OCI-M1 (cell line): ENCODE measurements at regions not wholly inside any gene's neighbourhood (a gene's known extent, or its start where the extent isn't known, plus 50 kb on each side); places are given as distances from the start of the nearest gene placed in this dataset.
"Not testable (repeated sequence)": the region's sequence is repeated elsewhere in the genome, so short reads cannot be mapped to it uniquely, and the experiment has no call there.

ENCODE experiments used
- DNase-seq: peaks from one replicate; lab custom pipeline; 2025; lab: John Stamatoyannopoulos, UW

GRCh38 chr13:62194371-62194770 lies 778.7 kb upstream of the PCDH20 start:
- no peak for DNase-seq

DNA sequence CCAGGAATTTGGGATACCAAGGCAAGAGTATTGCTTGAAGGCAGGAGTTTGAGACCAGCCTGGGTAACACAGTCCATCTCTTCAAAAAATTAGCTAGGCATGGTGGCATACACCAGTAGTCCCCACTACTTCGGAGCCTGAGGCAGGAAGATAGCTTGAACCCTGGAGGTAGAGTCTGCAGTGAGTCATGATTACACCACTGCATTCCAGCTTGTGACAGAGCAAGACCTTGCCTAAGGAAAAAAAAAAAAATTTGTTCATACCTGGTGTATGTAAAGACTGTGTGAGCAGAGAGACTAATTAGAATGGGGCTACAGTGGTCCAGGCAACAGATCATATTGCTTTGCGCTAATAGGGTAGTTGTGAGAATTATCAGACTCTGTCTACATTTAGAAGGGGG lies 778.3 kb upstream of the PCDH20 start:
- no peak for DNase-seq

DNA sequence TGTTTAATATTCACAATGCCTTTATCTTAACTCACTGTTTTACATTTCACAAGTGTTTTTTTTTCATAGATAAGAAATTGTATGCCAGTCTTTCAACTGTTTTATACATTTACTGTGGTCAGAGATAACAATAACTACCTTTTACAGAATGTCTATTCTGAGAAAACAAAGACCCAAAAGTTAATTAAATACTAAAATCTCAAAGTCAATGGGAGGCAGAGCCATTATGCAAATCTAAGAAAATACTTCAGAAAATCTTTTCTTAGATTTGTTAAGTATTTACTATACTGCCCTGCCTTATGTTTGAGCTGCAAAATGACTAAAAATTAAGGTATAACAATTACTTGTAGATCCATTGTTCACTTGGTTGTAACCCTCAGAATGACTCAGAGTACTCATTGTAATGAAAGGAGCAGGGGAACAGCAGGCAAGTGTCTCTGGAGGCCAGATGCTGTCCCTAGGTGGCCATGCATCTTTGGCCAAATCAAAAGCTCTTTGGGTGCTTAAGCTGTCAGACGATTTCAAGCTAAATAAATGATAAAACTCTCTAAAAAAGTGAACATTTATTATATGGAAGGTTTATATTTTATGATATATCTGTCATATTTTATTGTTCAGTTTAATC lies 770.1 kb upstream of the PCDH20 start:
- no peak for DNase-seq

GRCh38 chr13:62176051-62176450 lies 760.4 kb upstream of the PCDH20 start:
- DNase-seq: no peak

GRCh38 chr13:62173958-62174357 lies 758.3 kb upstream of the PCDH20 start:
- DNase-seq: no peak

DNA sequence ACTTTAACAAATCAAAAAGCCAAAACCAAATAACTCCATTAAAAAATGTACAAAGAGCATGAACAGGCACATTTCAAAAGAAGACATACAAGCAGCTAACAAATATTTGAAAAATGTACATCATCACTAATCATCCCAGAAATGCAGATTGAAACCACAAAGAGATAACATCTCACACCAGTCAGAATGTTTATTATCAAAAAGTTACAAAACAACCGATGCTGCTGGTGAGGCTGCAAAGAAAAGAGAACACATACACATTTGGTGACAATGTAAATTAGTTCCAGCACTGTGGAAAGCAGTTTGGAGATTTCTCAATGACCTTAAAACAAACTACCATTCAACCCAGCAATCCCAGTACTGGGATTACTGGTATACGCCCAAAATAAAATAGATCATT lies 756.0 kb upstream of the PCDH20 start:
- DNase-seq: no peak

GRCh38 chr13:62168891-62169290 lies 753.2 kb upstream of the PCDH20 start:
- no peak for DNase-seq

DNA sequence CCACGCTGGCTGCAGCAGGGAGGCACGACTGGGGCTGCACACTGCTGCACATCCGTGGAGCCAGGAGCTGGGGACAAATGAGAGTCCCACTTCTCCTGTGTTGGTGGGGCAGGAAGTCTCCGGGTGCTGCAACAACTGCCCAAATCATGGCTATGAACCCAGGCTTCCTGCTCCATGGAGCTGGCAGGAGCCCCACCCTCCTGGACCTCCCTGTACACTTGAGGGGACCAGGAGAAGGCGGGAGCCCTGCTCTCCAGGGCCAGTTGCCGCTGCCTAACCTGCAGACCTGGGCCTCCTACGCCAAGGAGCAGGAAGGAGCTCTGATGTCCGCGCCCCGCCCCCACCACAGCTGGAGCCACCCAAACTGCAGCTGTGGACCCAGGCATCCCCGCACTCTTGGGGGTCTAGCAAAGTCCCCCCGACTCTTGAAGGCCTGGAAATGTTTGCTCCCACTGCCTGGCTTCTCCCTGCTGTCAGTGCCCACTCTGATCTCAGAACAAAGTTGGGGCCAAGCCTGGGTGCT lies 752.1 kb upstream of the PCDH20 start:
- DNase-seq: no peak

- DNase-seq: no peak
Measured at GRCh38 chr13:62162860-62163259, 747.2 kb upstream of the PCDH20 start.

- DNase-seq: no peak
Measured at GRCh38 chr13:62158520-62158919, 742.9 kb upstream of the PCDH20 start.

DNA sequence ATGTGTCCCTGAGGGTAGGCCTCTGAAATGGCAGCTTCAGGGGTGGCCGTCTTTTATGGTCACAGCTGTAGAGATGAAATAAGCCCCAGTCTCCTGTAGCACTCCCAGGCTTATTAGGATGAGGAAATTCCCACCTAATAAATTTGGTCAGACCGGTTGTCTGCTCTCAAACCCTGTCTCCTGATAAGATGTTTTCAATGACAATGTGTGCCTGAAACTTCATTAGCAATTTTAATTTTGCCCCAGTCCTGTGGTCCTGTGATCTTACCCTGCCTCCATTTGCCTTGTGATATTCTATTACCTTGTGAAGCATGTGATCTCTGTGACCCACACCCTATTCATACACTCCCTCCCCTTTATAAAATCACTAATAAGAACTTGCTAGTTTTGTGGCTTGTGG lies 736.1 kb upstream of the PCDH20 start:
- DNase-seq: not testable (repeated sequence)

DNA sequence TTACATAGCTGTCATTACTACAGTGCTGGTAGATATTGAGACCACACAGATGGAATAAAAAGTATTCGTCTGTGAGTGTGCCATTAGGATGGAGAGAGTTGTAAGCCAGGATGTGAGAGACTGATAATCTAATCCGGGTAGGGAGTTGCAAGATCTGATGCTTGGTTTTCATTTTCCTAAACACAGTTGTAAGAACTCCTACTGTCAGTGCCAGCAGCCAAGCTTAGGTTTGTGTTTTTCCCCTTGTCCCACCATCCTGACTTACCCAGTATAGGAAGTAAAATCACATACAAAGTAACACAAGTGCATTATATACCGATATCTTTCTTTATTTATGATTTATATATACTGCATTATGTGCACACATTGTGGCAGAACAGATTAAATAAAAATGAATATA lies 726.4 kb upstream of the PCDH20 start:
- no peak for DNase-seq

DNA sequence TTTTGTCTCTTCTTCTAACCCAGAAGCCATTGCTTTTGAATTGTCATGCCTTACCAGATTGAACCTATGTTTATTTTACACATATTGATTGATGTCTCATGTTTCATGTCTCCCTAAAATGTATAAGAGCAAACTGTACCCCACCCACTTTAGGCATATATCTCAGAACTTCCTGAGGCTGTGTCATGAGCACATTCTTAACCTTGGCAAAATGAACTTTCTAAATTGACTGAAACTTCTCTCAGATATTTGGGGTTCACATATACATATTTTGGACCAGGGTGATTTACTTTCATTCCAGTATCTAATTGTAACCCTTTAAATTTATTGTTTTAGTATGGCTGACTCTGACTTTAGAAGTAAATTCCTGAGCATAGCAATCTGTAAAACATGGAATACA lies 723.9 kb upstream of the PCDH20 start:
- no peak for DNase-seq

DNA sequence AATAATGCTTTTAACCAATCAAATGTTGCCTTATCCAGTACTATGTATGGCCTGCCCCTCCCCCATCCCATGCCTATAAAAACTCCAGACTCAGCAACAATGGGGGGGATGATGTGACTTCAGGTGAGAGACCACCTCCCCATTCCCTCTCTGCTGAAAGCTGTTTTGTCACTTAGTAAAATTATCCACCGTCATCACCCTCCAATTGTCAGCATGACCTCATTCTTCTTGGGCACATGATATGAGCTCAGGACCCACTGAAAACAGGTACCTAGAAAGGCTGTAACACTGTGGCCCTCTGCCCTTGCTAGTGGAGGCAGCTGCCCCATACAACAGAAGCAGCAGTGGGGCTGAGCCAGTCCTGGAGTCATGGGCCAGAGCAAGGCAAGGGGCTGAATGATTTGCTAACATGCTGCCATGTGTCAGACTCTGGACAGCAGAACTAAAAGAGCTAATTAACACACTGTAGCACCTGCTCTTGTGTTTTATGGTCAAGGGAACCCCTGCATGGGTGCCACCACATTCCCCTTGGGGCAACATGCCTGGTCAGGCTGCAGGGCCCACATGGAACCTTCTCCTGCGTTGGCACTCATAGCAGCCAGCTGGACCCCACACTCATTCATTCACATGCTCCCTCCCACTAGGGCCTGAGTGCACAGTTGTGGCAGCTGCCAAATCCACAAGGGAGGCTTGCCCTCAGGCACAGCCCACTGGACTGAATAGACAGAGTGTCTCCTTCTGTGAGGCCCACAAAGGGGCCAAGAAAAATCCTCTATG lies 722.2 kb upstream of the PCDH20 start:
- no peak for DNase-seq

GRCh38 chr13:62131604-62132003 lies 716.0 kb upstream of the PCDH20 start:
- DNase-seq: no peak

DNA sequence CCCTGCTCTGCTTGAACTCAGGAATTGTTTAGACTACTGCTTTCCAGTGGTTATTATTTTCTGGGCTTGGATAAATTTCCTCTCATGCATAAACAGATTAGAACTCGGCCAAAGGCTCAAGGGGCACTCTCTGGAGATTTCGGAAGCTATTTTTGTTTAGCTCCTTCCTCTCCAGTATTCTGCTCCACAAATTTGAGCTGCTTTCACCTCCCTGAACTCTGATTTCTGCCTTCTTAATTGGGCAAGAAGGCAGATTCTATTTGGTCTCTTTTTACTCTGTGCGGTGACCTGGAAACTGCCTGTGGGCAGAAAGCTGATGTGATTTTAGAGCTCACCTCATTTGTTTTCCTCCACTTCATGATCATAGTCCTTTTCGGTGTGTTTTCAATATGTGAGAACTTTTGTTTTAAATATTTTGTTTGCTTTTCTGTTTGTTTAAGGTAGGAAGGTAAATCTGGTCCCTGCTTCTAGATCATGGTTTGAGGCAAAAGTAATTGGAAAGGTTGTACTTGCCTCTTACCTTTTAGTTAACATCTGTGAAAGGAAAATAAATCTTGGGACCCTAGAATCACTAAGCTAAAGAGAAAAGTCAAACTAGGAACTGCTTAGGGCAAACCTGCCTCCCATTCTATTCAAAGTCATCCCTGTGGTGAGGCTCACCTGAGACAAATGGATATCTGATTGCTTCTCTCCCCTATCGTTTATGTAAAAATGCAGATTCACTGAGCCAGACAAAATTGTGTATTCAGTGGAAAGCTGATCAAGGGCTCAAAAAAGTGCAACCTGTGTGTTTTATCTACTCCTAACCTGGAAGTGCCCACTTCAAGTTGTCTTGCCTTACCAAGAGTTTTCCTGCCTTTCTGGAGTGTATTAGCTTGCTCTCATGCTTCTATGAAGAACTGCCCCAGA lies 714.7 kb upstream of the PCDH20 start:
- DNase-seq: no peak

DNA sequence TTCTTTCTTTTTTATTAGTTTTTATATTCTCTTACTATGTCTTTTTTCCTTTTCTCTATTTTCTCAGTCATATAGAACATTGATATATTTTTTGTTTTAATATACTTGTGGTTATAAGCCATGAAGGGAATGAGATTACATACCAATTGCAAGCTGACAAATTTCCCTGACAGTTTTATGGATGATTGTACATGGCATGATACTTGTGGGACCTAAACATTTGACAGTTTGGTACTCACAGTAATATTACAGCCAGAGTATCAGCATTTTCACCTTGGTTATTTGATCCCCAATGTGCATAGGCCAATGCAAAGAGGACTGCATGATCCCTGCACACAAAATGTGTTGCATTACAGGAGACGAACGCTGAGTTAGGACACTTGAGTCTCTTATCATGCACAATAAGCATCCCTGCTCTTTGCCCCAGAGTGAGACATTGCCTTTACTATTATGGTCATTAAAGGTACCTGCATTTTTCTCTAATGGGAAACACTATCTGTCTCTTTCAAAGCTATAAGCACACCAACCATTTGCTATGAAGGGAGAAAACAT lies 713.4 kb upstream of the PCDH20 start:
- DNase-seq: no peak

- no peak for DNase-seq
Measured at GRCh38 chr13:62126400-62126799, 710.8 kb upstream of the PCDH20 start.

GRCh38 chr13:62125451-62125850 lies 709.8 kb upstream of the PCDH20 start:
- DNase-seq: no peak

- no peak for DNase-seq
Measured at GRCh38 chr13:62123409-62123808, 707.8 kb upstream of the PCDH20 start.

DNA sequence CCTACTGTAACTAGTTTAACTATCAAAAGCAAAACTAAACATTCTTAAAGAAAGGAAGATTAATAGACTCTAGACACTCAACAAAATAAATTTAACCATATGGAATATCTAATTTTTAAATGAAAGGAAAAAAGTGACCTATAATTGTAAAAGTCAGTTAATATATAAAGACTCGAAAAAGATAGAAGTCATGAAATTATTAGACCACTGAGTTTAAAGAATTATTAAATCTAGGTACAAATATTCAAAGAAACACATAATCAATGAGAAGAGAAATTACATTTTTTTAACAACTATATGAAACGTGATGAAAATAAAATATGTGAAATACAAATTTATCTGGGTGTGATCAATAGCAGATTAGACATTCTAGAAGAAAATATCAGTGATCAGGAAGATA lies 706.8 kb upstream of the PCDH20 start:
- DNase-seq: no peak
